ENCODE measurements at regions not wholly inside any gene's neighbourhood (a gene's known extent, or its start where the extent isn't known, plus 50 kb on each side); places are given as distances from the start of the nearest gene placed in this dataset.

DNA sequence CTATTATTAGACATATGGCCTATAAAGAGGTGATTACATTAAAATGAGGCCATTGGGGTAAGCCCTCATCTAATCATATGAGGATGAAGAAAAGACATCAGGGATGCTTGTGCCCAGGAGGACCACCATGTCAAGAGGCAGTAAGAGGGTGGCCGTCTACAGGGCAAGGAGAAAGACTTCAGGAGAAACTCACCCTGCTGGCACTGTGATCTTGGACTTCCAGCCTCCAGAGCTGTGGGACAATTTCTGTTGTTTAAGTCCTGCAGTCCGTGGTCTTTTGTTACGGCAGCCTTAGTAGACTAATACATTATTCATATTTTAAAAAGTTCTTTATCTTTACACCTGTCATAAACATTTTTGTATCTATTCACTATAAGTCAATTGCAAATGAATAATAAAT, 290.0 kb downstream of the PRL start:
- no peaks in the 10 kb centered on the region for H4K20me1 ChIP-seq (ENCODE audit: control insufficient read depth, extremely low read depth, insufficient read depth, low read length)
- dilution Hi-C loops (cut with MboI; ENCODE audit: extremely low pct_ligation_motif_present, low sequenced_read_pairs), result no loop called here
- H3K9me3 ChIP-seq (ENCODE audit: control insufficient read depth, low read depth, low read length), result no peaks in the 10 kb centered on the region
- DNase-seq (ENCODE audit: low read depth, low spot score), result no peak
- TF ChIP-seq, protein P1, sequence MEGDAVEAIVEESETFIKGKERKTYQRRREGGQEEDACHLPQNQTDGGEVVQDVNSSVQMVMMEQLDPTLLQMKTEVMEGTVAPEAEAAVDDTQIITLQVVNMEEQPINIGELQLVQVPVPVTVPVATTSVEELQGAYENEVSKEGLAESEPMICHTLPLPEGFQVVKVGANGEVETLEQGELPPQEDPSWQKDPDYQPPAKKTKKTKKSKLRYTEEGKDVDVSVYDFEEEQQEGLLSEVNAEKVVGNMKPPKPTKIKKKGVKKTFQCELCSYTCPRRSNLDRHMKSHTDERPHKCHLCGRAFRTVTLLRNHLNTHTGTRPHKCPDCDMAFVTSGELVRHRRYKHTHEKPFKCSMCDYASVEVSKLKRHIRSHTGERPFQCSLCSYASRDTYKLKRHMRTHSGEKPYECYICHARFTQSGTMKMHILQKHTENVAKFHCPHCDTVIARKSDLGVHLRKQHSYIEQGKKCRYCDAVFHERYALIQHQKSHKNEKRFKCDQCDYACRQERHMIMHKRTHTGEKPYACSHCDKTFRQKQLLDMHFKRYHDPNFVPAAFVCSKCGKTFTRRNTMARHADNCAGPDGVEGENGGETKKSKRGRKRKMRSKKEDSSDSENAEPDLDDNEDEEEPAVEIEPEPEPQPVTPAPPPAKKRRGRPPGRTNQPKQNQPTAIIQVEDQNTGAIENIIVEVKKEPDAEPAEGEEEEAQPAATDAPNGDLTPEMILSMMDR (optimal IDR thresholded peaks at IDR 0.05 in 1 of 3, IDR thresholded peaks at IDR 0.05 in 1 of 3, conservative IDR thresholded peaks at IDR 0.05 in 1 of 3; ENCODE audit: extremely low read depth in 1 of 3, insufficient read depth in 2 of 3, low read length in 3 of 3), result no peak
- no peak for TF ChIP-seq EZH2 (IDR thresholded peaks at IDR 0.05; ENCODE audit: low read length)
- H3K27ac ChIP-seq (ENCODE audit: control insufficient read depth, insufficient read depth, low read length), result no peak overlapping the region
- no peaks in the 10 kb centered on the region for H3K9me1 ChIP-seq (ENCODE audit: control insufficient read depth, extremely low read depth, insufficient read depth, low read length)
- H3K9ac ChIP-seq (ENCODE audit: control insufficient read depth, extremely low read depth, insufficient read depth, low read length), result no peak overlapping the region
- no peak overlapping the region for H2AFZ ChIP-seq (ENCODE audit: control insufficient read depth, low read length)
- H3K27me3 ChIP-seq (ENCODE audit: control insufficient read depth, extremely low read depth, insufficient read depth, low read length), result no peaks in the 10 kb centered on the region
- no peak overlapping the region for H3K4me2 ChIP-seq (ENCODE audit: control insufficient read depth, extremely low read depth, insufficient read depth, low read depth, low read length)
- no peak overlapping the region for H3K4me3 ChIP-seq (ENCODE audit: control insufficient read depth in 2 of 3, extremely low read depth in 1 of 3, insufficient read depth in 2 of 3, low read depth in 1 of 3, low read length in 3 of 3)
- no peaks in the 10 kb centered on the region for H3K79me2 ChIP-seq (ENCODE audit: control insufficient read depth, insufficient read depth, low read length)
- no peak for FAIRE-seq
- no peaks in the 10 kb centered on the region for H3K4me1 ChIP-seq (ENCODE audit: control insufficient read depth, extremely low read depth, insufficient read depth, low read length)
- H3K36me3 ChIP-seq (ENCODE audit: control insufficient read depth in 2 of 2, extremely low read depth in 1 of 2, insufficient read depth in 2 of 2, low read length in 2 of 2), result no peaks in the 10 kb centered on the region

DNA sequence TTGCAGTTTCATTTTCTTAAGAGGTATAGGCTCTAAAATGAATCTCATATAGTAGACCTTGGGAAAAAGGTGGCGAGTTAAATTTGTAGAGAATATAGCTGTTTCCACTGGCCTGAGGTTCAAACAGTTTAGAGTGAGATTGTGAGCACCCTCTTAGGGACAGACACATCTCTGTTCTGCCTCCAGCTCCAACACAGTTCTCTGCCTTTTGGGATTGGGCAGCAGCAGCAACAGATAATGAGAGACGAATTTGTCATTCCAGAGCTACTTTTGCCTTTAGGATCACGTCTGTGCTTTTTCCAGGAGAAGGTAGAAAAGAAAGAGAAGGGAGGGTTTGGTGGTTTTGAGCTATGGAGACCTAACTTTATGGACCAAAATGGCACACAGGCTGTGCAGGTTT, 289.4 kb downstream of the PRL start:
- no peaks in the 10 kb centered on the region for H3K4me1 ChIP-seq (ENCODE audit: control insufficient read depth, extremely low read depth, insufficient read depth, low read length)
- H3K27me3 ChIP-seq (ENCODE audit: control insufficient read depth, extremely low read depth, insufficient read depth, low read length), result no peaks in the 10 kb centered on the region
- dilution Hi-C loops (cut with MboI; ENCODE audit: extremely low pct_ligation_motif_present, low sequenced_read_pairs), result no loop called here
- no peak overlapping the region for H2AFZ ChIP-seq (ENCODE audit: control insufficient read depth, low read length)
- H3K27ac ChIP-seq (ENCODE audit: control insufficient read depth, insufficient read depth, low read length), result no peak overlapping the region
- H3K4me2 ChIP-seq (ENCODE audit: control insufficient read depth, extremely low read depth, insufficient read depth, low read depth, low read length), result no peak overlapping the region
- FAIRE-seq (no peak), DNase-seq (ENCODE audit: low read depth, low spot score) (no peak)
- no peak overlapping the region for H3K9ac ChIP-seq (ENCODE audit: control insufficient read depth, extremely low read depth, insufficient read depth, low read length)
- no peaks in the 10 kb centered on the region for H3K9me1 ChIP-seq (ENCODE audit: control insufficient read depth, extremely low read depth, insufficient read depth, low read length)
- H4K20me1 ChIP-seq (ENCODE audit: control insufficient read depth, extremely low read depth, insufficient read depth, low read length), result no peaks in the 10 kb centered on the region
- no peaks in the 10 kb centered on the region for H3K79me2 ChIP-seq (ENCODE audit: control insufficient read depth, insufficient read depth, low read length)
- no peaks in the 10 kb centered on the region for H3K36me3 ChIP-seq (ENCODE audit: control insufficient read depth in 2 of 2, extremely low read depth in 1 of 2, insufficient read depth in 2 of 2, low read length in 2 of 2)
- H3K9me3 ChIP-seq (ENCODE audit: control insufficient read depth, low read depth, low read length), result no peaks in the 10 kb centered on the region
- TF ChIP-seq, protein P1 (optimal IDR thresholded peaks at IDR 0.05 in 1 of 3, IDR thresholded peaks at IDR 0.05 in 1 of 3, conservative IDR thresholded peaks at IDR 0.05 in 1 of 3; ENCODE audit: extremely low read depth in 1 of 3, insufficient read depth in 2 of 3, low read length in 3 of 3), result no peak
- no peak for TF ChIP-seq EZH2 (IDR thresholded peaks at IDR 0.05; ENCODE audit: low read length)
- no peak overlapping the region for H3K4me3 ChIP-seq (ENCODE audit: control insufficient read depth in 2 of 3, extremely low read depth in 1 of 3, insufficient read depth in 2 of 3, low read depth in 1 of 3, low read length in 3 of 3)

All from keratinocyte (primary cell).